K562 (cell line): ENCODE measurements at regions not wholly inside any gene's neighbourhood (a gene's known extent, or its start where the extent isn't known, plus 50 kb on each side); places are given as distances from the start of the nearest gene placed in this dataset.

Experiments used
- BRD4 ChIP-seq: fragments of 200-600 bp; sonication (generic); IDR thresholded peaks from 2 replicates; pipeline ENCODE4 v1.6.1; 2017; ENCODE audit warnings: inconsistent platforms
- ELF2 ChIP-seq: fragments of 250-450 bp; sonication (Bioruptor Pico); IDR thresholded peaks from 2 replicates; pipeline ENCODE4 v1.5.0; 2021; ENCODE audit warnings: mild to moderate bottlenecking
- HIVEP1 ChIP-seq: fragments of 250-450 bp; sonication (Bioruptor Pico); IDR thresholded peaks from 2 replicates; pipeline ENCODE4 v1.4.0; 2020; ENCODE audit warnings: mild to moderate bottlenecking
- LEF1 ChIP-seq: fragments of 450-650 bp; IDR thresholded peaks from 2 replicates; pipeline ENCODE4 v1.6.1; 2016; ENCODE audit warnings: mild to moderate bottlenecking
- PHF8 ChIP-seq: fragments of 200-600 bp; sonication (generic); IDR thresholded peaks from 2 replicates; pipeline ENCODE4 v1.6.1; 2012; ENCODE audit warnings: mixed run types, mild to moderate bottlenecking, inconsistent platforms, low read length, moderate library complexity, borderline replicate concordance
- TGIF2 ChIP-seq: sonication (generic); formaldehyde crosslinking; IDR thresholded peaks from 2 replicates; pipeline ENCODE4 v1.8.1; 2022; ENCODE audit warnings: mild to moderate bottlenecking, missing genetic modification reagents, moderate library complexity
- ZBTB1 ChIP-seq: sonication (generic); formaldehyde crosslinking; IDR thresholded peaks from 2 replicates; pipeline ENCODE4 v1.8.1; 2023; ENCODE audit warnings: missing genetic modification reagents, low read depth, mild to moderate bottlenecking, borderline replicate concordance
- ZNF24 ChIP-seq: fragments of 450-650 bp; IDR thresholded peaks from 2 replicates; pipeline ENCODE4 v1.6.1; 2016
- ZNF253 ChIP-seq: fragments of 250-450 bp; sonication (Bioruptor Pico); conservative IDR thresholded peaks from 2 replicates; pipeline ENCODE4 v1.6.1; 2021; ENCODE audit warnings: mild to moderate bottlenecking
- ZNF77 ChIP-seq: fragments of 250-450 bp; sonication (Bioruptor Pico); IDR thresholded peaks from 2 replicates; pipeline ENCODE4 v1.5.0; 2020
- ZNF830 ChIP-seq: fragments of 250-450 bp; sonication (Bioruptor Pico); IDR thresholded peaks from 2 replicates; pipeline ENCODE4 v1.5.0; 2021; ENCODE audit warnings: mild to moderate bottlenecking
- TF ChIP-seq, protein P1 (sequence below), 2 experiments: IDR thresholded peaks; 2 replicates each; pipeline ENCODE4 v1.6.1; 2011; ENCODE audit warnings: borderline replicate concordance in 1 of 2, control low read depth in 1 of 2, low read depth in 1 of 2, low read length in 1 of 2, mild to moderate bottlenecking in 1 of 2, mixed read lengths in 1 of 2, moderate library complexity in 1 of 2; ENCODE audit not compliant: insufficient read depth in 1 of 2, insufficient read length in 1 of 2, poor library complexity in 1 of 2, severe bottlenecking in 1 of 2; ENCODE audit errors: extremely low read depth in 1 of 2
- TF ChIP-seq, protein P2 (sequence below), 3 experiments: IDR thresholded peaks in 2 of 3; conservative IDR thresholded peaks in 1 of 3; 2 replicates each; pipeline ENCODE4 v1.5.1; 2011 to 2012; ENCODE audit warnings: low read length in 3 of 3, mild to moderate bottlenecking in 3 of 3, control low read depth in 2 of 3, improper control_type of control experiment in 1 of 3, inconsistent platforms in 1 of 3, low read depth in 1 of 3, mixed read lengths in 1 of 3, moderate library complexity in 1 of 3; ENCODE audit not compliant: insufficient read depth in 2 of 3

DNA sequence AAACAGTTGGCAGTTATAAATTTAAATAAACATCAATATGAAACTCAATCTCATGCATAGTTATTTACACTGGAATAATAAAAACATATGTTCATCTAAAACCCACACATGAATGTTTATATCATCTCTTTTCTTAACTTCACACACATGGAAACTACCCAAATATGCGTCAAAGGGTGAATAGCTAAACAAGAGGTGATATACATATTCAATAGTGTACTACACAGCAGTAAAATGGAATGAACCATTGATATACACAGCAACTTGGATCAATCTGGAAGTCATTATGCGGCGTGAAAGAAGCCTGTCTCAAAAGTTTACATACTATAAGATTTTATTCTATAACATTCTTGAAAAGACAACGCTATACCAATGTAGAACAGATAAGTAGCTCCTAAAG lies 282.5 kb upstream of the POM121L12 start:
- no peak for TF ChIP-seq HIVEP1 (CRISPR knock-in tag)
- TF ChIP-seq PHF8 = no peak
- TF ChIP-seq ZBTB1 (CRISPR knock-in tag) = no peak
- TF ChIP-seq, protein P1, sequence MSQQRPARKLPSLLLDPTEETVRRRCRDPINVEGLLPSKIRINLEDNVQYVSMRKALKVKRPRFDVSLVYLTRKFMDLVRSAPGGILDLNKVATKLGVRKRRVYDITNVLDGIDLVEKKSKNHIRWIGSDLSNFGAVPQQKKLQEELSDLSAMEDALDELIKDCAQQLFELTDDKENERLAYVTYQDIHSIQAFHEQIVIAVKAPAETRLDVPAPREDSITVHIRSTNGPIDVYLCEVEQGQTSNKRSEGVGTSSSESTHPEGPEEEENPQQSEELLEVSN (IDR thresholded peaks at IDR 0.05; ENCODE audit: borderline replicate concordance in 1 of 2, extremely low read depth in 1 of 2, insufficient read depth in 1 of 2, insufficient read length in 1 of 2, low read depth in 1 of 2, low read length in 1 of 2, poor library complexity in 1 of 2, severe bottlenecking in 1 of 2) = no peak
- no peak for TF ChIP-seq TGIF2
- no peak for TF ChIP-seq ELF2 (CRISPR knock-in tag)
- no peak for TF ChIP-seq LEF1
- no peak for TF ChIP-seq ZNF77 (CRISPR knock-in tag)
- no peak for TF ChIP-seq ZNF830 (CRISPR knock-in tag)
- TF ChIP-seq, protein P2, sequence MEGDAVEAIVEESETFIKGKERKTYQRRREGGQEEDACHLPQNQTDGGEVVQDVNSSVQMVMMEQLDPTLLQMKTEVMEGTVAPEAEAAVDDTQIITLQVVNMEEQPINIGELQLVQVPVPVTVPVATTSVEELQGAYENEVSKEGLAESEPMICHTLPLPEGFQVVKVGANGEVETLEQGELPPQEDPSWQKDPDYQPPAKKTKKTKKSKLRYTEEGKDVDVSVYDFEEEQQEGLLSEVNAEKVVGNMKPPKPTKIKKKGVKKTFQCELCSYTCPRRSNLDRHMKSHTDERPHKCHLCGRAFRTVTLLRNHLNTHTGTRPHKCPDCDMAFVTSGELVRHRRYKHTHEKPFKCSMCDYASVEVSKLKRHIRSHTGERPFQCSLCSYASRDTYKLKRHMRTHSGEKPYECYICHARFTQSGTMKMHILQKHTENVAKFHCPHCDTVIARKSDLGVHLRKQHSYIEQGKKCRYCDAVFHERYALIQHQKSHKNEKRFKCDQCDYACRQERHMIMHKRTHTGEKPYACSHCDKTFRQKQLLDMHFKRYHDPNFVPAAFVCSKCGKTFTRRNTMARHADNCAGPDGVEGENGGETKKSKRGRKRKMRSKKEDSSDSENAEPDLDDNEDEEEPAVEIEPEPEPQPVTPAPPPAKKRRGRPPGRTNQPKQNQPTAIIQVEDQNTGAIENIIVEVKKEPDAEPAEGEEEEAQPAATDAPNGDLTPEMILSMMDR (IDR thresholded peaks at IDR 0.05 in 2 of 3, conservative IDR thresholded peaks at IDR 0.05 in 1 of 3; ENCODE audit: insufficient read depth in 2 of 3, low read depth in 1 of 3, low read length in 3 of 3) = no peak
- no peak for TF ChIP-seq ZNF253 (CRISPR knock-in tag)
- TF ChIP-seq BRD4 = no peak
- TF ChIP-seq ZNF24 = no peak
